GM18909 (cell line): ENCODE measurements at regions not wholly inside any gene's neighbourhood (a gene's known extent, or its start where the extent isn't known, plus 50 kb on each side); places are given as distances from the start of the nearest gene placed in this dataset.
"Not testable (repeated sequence)": the region's sequence is repeated elsewhere in the genome, so short reads cannot be mapped to it uniquely, and the experiment has no call there.

Experiments used
- ATAC-seq: cut with Tn5 transposase; IDR thresholded peaks from one replicate; pipeline ENCODE4 v1.9.1; 2021; ENCODE audit warnings: mild to moderate bottlenecking; ENCODE audit not compliant: unreplicated experiment, poor library complexity

GRCh38 chr3:95212117-95212516 is 1149.3 kb downstream of the NSUN3 start:
- no peak for ATAC-seq

DNA sequence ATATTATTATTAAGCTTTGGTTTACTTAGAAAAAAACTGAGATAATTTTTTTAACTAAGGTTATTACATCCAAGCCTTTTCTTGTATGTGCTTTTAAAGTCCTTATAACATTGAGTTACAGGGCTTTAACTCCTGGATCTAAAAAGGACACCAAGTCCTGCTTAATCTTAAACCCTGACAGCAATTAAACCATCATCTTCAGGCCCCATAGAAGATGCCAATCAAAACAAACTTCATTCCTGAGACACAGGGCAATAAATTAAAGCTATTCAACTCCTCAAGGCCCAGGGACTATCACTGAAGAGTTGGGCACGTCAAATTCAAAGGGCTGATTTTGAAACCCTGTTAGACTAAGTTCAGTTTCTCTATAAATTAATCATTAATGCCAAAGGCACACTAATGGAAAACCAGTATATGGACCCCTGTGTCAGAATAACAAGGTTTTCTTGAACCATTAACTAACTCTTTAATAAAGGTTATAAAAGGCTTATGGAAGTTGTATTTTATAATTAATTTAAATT is 1152.6 kb downstream of the NSUN3 start:
- no peak for ATAC-seq

GRCh38 chr3:95217661-95218060 is 1154.8 kb downstream of the NSUN3 start:
- no peak for ATAC-seq

DNA sequence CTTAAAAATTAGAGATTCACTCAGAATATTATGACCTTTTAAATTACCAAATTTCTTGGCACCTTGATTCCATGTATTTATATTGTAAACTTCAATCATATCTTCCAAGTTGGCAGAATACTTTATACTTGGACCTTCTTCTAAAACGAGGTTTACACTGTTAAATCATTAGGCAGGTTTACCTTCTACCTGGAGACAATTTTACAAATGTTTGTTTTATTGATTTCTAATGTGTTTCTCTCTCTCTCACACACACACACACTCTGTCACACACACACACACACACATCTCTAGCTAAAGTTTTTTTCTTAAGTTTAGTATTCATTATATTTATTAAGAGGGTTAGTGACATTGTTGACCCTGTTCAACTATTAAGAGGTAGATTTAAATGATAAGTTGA is 1155.6 kb downstream of the NSUN3 start:
- ATAC-seq = no peak

GRCh38 chr3:95226437-95226836 is 1163.6 kb downstream of the NSUN3 start:
- ATAC-seq = no peak

- ATAC-seq = no peak
Measured at GRCh38 chr3:95227092-95227491, 1164.2 kb downstream of the NSUN3 start.

GRCh38 chr3:95228416-95228815 is 1165.6 kb downstream of the NSUN3 start:
- ATAC-seq = no peak

GRCh38 chr3:95235916-95236315 is 1173.1 kb downstream of the NSUN3 start:
- no peak for ATAC-seq

- no peak for ATAC-seq
Measured at GRCh38 chr3:95237783-95238182, 1174.9 kb downstream of the NSUN3 start.

GRCh38 chr3:95240395-95240794 is 1177.5 kb downstream of the NSUN3 start:
- no peak for ATAC-seq

GRCh38 chr3:95241256-95241655 is 1178.4 kb downstream of the NSUN3 start:
- ATAC-seq = not testable (repeated sequence)

DNA sequence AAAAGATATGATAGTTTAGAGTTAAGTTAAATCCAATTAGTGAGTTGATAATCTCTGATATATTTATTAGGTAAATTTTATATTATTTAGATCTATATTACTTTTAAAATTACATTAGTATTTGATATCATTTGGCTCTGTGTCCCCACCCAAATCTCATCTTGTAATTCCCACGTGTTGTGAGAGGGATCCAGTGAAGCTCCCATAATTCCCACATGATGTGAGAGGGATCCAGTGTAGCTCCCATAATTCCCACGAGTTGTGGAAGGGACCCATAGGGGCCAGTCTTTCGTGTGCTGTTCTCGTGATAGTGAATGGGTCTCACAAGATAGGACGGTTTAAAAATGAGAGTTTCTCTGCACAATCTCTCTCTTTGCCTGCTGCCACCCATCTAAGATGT is 1183.6 kb downstream of the NSUN3 start:
- ATAC-seq = no peak

- no peak for ATAC-seq
Measured at GRCh38 chr3:95254061-95254460, 1191.2 kb downstream of the NSUN3 start.

- ATAC-seq = no peak
Measured at GRCh38 chr3:95254758-95255157, 1191.9 kb downstream of the NSUN3 start.

- no peak for ATAC-seq
Measured at GRCh38 chr3:95265129-95265528, 1202.3 kb downstream of the NSUN3 start.

- ATAC-seq = no peak
Measured at GRCh38 chr3:95271395-95271794, 1208.5 kb downstream of the NSUN3 start.

- no peak for ATAC-seq
Measured at GRCh38 chr3:95272166-95272565, 1209.3 kb downstream of the NSUN3 start.

DNA sequence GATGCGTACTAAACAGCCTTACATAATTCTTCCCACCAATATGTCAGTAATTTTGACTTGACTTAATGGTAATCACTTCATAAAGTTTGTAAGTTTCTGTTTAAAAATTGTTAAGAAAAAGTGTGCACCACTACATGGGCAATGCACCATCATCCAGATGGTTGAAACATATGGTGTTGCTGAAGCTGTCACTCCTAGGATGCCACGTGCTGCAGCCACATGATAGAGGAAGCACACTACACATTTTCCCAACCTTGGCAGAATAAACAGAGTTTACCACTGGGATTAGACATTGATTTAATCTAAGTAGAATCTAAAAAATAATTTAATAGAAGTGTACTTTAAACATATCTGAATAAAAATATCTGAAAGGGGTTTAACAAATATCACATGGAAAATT is 1209.9 kb downstream of the NSUN3 start:
- ATAC-seq = no peak

DNA sequence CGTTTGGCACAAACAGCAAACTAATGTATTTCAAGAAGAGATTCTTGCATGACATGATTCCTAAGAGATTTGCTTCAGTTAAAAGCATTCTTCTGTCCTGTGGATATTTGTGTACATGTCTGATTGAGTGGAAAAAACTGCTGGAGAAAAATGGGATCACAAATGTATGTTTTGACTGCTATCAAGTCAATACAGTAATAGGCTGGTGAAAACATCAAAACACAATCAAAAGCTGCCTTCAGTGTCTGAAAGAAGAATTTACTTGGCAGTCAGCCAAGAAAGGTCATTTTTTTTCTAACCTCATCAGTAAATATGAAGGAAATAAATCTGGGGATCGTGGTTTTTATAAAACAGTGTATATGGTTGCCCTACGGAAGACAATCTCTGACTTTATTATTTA is 1214.8 kb downstream of the NSUN3 start:
- ATAC-seq = no peak

- ATAC-seq = no peak
Measured at GRCh38 chr3:95280711-95281352, 1218.0 kb downstream of the NSUN3 start.

DNA sequence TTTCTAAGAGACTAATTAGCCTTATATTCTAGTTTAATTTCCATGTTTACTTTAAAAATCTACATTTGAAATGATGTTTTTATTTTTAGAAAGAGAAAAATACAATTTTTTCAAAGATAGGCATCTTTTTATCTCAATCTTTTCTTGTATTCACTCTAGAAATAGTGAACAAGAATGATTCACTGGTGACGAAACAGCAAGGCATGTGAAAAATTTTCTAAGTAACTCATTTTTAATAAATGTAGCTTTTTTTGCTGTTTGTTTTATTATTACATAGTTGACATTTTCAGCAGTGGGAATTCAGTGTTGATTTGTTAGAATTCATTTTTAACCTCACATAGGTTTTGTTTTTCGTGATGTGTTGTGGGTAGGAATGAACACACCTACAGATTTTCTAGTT is 1226.4 kb downstream of the NSUN3 start:
- ATAC-seq = no peak

DNA sequence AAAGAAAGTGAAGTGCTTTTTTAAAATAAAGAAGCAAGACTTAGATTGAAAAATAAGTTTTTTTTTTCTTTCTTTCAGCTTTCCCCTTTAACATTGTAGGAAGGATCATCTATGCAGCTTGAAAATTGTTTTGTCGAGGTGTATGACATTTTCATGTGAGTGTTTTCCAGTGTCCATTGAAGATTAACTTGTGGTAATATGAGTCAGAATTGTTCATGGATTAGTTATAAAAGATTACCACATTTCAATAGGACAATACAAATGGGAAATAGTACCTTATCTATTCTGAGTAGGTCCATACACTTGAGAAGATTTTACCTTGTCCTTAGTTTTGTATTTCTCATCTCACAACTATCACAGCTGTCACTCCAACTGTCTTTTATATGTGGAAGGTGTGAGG is 1234.7 kb downstream of the NSUN3 start:
- ATAC-seq = no peak

GRCh38 chr3:95302044-95302443 is 1239.2 kb downstream of the NSUN3 start:
- ATAC-seq = no peak
